ENCODE measurements at regions not wholly inside any gene's neighbourhood (a gene's known extent, or its start where the extent isn't known, plus 50 kb on each side); places are given as distances from the start of the nearest gene placed in this dataset.

DNA sequence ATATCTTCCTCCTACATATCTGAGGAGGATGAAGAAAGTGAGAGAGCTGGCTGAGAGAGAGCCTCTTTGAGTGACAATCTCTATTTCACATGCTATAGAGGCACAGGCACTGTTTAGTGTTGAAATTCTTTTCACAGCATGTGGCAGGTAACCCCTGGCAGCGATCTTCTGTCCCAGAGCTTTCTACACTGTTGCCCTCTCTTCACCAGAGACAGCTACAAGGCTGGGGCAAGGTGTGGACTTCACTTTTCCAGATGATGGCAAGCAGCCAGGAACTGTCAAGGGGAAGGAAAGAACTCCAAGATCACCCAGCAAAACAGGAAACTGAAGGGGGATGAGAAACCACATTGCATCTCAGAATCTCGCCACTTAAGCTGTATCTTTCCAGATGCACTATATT lies 205.2 kb downstream of the CAAP1 start:
- H3K9me3 ChIP-seq (ENCODE audit: insufficient read depth, low read depth, low read length), result no peaks in the 10 kb centered on the region
- no peak overlapping the region for H3K4me2 ChIP-seq (ENCODE audit: low read depth, low read length, poor library complexity, severe bottlenecking)
- TF ChIP-seq, protein P1, sequence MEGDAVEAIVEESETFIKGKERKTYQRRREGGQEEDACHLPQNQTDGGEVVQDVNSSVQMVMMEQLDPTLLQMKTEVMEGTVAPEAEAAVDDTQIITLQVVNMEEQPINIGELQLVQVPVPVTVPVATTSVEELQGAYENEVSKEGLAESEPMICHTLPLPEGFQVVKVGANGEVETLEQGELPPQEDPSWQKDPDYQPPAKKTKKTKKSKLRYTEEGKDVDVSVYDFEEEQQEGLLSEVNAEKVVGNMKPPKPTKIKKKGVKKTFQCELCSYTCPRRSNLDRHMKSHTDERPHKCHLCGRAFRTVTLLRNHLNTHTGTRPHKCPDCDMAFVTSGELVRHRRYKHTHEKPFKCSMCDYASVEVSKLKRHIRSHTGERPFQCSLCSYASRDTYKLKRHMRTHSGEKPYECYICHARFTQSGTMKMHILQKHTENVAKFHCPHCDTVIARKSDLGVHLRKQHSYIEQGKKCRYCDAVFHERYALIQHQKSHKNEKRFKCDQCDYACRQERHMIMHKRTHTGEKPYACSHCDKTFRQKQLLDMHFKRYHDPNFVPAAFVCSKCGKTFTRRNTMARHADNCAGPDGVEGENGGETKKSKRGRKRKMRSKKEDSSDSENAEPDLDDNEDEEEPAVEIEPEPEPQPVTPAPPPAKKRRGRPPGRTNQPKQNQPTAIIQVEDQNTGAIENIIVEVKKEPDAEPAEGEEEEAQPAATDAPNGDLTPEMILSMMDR (conservative IDR thresholded peaks at IDR 0.05; ENCODE audit: low read length), result no peak
- TF ChIP-seq EZH2phosphoT487 (IDR thresholded peaks at IDR 0.05; ENCODE audit: borderline replicate concordance), result no peak
- H3K27me3 ChIP-seq (ENCODE audit: insufficient read depth, low read length, poor library complexity, severe bottlenecking), result no peaks in the 10 kb centered on the region
- H4K20me1 ChIP-seq (ENCODE audit: insufficient read depth, low read length, poor library complexity, severe bottlenecking), result no peaks in the 10 kb centered on the region
- H3K9me2 ChIP-seq (replicated peaks; ENCODE audit: low read depth, low read length), result no peaks in the 10 kb centered on the region
- H3K4me3 ChIP-seq (ENCODE audit: low read length, poor library complexity, severe bottlenecking), result no peak overlapping the region
- no peaks in the 10 kb centered on the region for H3K36me3 ChIP-seq (ENCODE audit: insufficient read depth, low read length)
- no peak overlapping the region for H2AFZ ChIP-seq (ENCODE audit: low read length)
- H3K4me1 ChIP-seq (ENCODE audit: insufficient read depth, low read length, poor library complexity, severe bottlenecking), result no peaks in the 10 kb centered on the region
- no peak overlapping the region for H3K9ac ChIP-seq (ENCODE audit: low read depth, low read length, poor library complexity, severe bottlenecking)
- no peaks in the 10 kb centered on the region for H3F3A ChIP-seq (ENCODE audit: low read depth)
- no peaks in the 10 kb centered on the region for H3K79me2 ChIP-seq (ENCODE audit: insufficient read depth, low read length)

- no peak overlapping the region for H3K4me3 ChIP-seq (ENCODE audit: low read length, poor library complexity, severe bottlenecking)
- no peak overlapping the region for H3K4me2 ChIP-seq (ENCODE audit: low read depth, low read length, poor library complexity, severe bottlenecking)
- no peaks in the 10 kb centered on the region for H3K4me1 ChIP-seq (ENCODE audit: insufficient read depth, low read length, poor library complexity, severe bottlenecking)
- no peaks in the 10 kb centered on the region for H3K27me3 ChIP-seq (ENCODE audit: insufficient read depth, low read length, poor library complexity, severe bottlenecking)
- no peaks in the 10 kb centered on the region for H3K9me3 ChIP-seq (ENCODE audit: insufficient read depth, low read depth, low read length)
- H3K79me2 ChIP-seq (ENCODE audit: insufficient read depth, low read length), result no peaks in the 10 kb centered on the region
- H3F3A ChIP-seq (ENCODE audit: low read depth), result no peaks in the 10 kb centered on the region
- no peak overlapping the region for H2AFZ ChIP-seq (ENCODE audit: low read length)
- no peak for TF ChIP-seq EZH2phosphoT487 (IDR thresholded peaks at IDR 0.05; ENCODE audit: borderline replicate concordance)
- TF ChIP-seq, protein P1 (conservative IDR thresholded peaks at IDR 0.05; ENCODE audit: low read length), result no peak
- H4K20me1 ChIP-seq (ENCODE audit: insufficient read depth, low read length, poor library complexity, severe bottlenecking), result no peaks in the 10 kb centered on the region
- no peak overlapping the region for H3K9ac ChIP-seq (ENCODE audit: low read depth, low read length, poor library complexity, severe bottlenecking)
- H3K36me3 ChIP-seq (ENCODE audit: insufficient read depth, low read length), result no peaks in the 10 kb centered on the region
- no peaks in the 10 kb centered on the region for H3K9me2 ChIP-seq (replicated peaks; ENCODE audit: low read depth, low read length)
Measured at GRCh38 chr9:26685818-26686217, 206.8 kb downstream of the CAAP1 start.

DNA sequence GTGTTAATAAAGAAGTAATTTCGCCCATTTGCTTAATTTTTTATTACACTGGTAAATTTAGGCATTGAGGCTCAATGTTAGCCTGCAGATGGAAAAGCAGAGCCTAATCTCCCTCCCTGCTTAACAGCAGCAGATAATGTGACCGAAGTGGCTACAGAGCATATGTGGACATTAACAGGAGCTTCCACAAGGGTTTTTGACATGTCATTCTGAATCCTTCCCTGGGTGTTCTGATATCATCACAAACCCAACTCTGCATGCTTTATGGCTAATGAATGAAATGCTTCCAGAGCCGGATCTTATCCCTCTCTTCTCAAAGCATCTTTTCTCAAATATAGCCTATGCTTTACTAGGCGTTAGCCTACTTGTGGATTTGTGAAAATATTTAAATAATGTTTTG lies 208.6 kb downstream of the CAAP1 start:
- Histone ChIP-seq H4K20me1 (ENCODE audit: insufficient read depth, low read length, poor library complexity, severe bottlenecking) (no peaks in the 10 kb centered on the region), H3K9me2 (replicated peaks; ENCODE audit: low read depth, low read length) (no peaks in the 10 kb centered on the region), H3K9me3 (ENCODE audit: insufficient read depth, low read depth, low read length) (no peaks in the 10 kb centered on the region), H3K4me2 (ENCODE audit: low read depth, low read length, poor library complexity, severe bottlenecking) (no peak overlapping the region), H3K79me2 (ENCODE audit: insufficient read depth, low read length) (no peaks in the 10 kb centered on the region), H3K4me1 (ENCODE audit: insufficient read depth, low read length, poor library complexity, severe bottlenecking) (no peaks in the 10 kb centered on the region), H3K4me3 (ENCODE audit: low read length, poor library complexity, severe bottlenecking) (no peak overlapping the region), H3K36me3 (ENCODE audit: insufficient read depth, low read length) (no peaks in the 10 kb centered on the region), H3F3A (ENCODE audit: low read depth) (no peaks in the 10 kb centered on the region), H2AFZ (ENCODE audit: low read length) (no peak overlapping the region), H3K27me3 (ENCODE audit: insufficient read depth, low read length, poor library complexity, severe bottlenecking) (no peaks in the 10 kb centered on the region), H3K9ac (ENCODE audit: low read depth, low read length, poor library complexity, severe bottlenecking) (no peak overlapping the region)
- TF ChIP-seq, protein P1 (conservative IDR thresholded peaks at IDR 0.05; ENCODE audit: low read length), result no peak
- no peak for TF ChIP-seq EZH2phosphoT487 (IDR thresholded peaks at IDR 0.05; ENCODE audit: borderline replicate concordance)
